ENCODE measurements at regions not wholly inside any gene's neighbourhood (a gene's known extent, or its start where the extent isn't known, plus 50 kb on each side); places are given as distances from the start of the nearest gene placed in this dataset.
"Not testable (repeated sequence)": the region's sequence is repeated elsewhere in the genome, so short reads cannot be mapped to it uniquely, and the experiment has no call there.

GRCh38 chr3:177452831-177453450 lies 255.7 kb upstream of the TBL1XR1 start:
- no peaks in the 10 kb centered on the region for H3K36me3 ChIP-seq (ENCODE audit: insufficient read depth in 1 of 2, low read depth in 1 of 2)
- no peaks in the 10 kb centered on the region for H3K27me3 ChIP-seq (ENCODE audit: insufficient read depth in 3 of 3, low read length in 2 of 3)
- 69 to 91% (median 78%) methylated on average over 6 of the region's 6 CpGs for WGBS, 3 donors
- no peaks in the 10 kb centered on the region for H3K4me1 ChIP-seq
- no peak for TF ChIP-seq CTCF (IDR thresholded peaks at IDR 0.05)
- ATAC-seq, result no peak
- no peak overlapping the region for H3K4me3 ChIP-seq
- no peak for DNase-seq
- H3K9me3 ChIP-seq, result no peaks in the 10 kb centered on the region
- H3K27ac ChIP-seq, result no peak overlapping the region
- intact Hi-C loops (cut with DNase I), result loop anchor here in 1 of 2 donors (5.0 kb wide), 1 partner anchor 91 kb away; no protein-coding TSS in a partner anchor

DNA sequence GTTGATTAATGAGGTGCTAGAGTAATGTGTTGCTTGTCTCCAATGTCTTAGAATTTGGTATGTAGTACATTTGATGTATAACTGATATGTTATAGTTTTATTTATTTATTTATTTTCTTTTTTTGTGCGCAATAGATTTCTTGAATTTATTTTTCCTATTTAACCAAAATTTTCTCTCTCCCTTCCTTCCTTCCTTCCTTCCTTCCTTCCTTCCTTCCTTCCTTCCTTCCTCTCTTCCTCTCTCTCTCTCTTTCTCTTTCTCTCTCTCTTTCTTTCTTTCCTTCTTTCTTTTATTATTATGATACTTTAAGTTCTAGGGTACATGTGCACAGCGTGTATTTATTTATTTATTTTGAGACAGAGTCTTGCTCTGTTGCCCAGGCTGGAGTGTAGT lies 256.2 kb upstream of the TBL1XR1 start:
- no peaks in the 10 kb centered on the region for H3K27me3 ChIP-seq (ENCODE audit: insufficient read depth in 3 of 3, low read length in 2 of 3)
- TF ChIP-seq CTCF (IDR thresholded peaks at IDR 0.05), result no peak
- WGBS, 3 donors, result 96 to 98% (median 96%) methylated on average over 2 of the region's 2 CpGs
- H3K27ac ChIP-seq, result no peak overlapping the region
- intact Hi-C loops (cut with DNase I), result loop anchor here in 1 of 2 donors (5.0 kb wide), 1 partner anchor 91 kb away; no protein-coding TSS in a partner anchor
- H3K36me3 ChIP-seq (ENCODE audit: insufficient read depth in 1 of 2, low read depth in 1 of 2), result no peaks in the 10 kb centered on the region
- no peaks in the 10 kb centered on the region for H3K9me3 ChIP-seq
- H3K4me3 ChIP-seq, result no peak overlapping the region
- ATAC-seq (no peak), DNase-seq (no peak)
- no peaks in the 10 kb centered on the region for H3K4me1 ChIP-seq

- H3K27ac ChIP-seq; H3K4me1 ChIP-seq; H3K4me3 ChIP-seq; H3K27me3 ChIP-seq (ENCODE audit: insufficient read depth in 3 of 3, low read length in 2 of 3); ATAC-seq; DNase-seq; intact Hi-C loops (cut with DNase I); H3K9me3 ChIP-seq; H3K36me3 ChIP-seq (ENCODE audit: insufficient read depth in 1 of 2, low read depth in 1 of 2): not testable (repeated sequence)
- WGBS, 3 donors, result 100% methylated on average over 1 of the region's 1 CpG
Observed at GRCh38 chr3:177457204-177457603, 259.9 kb upstream of the TBL1XR1 start.

- intact Hi-C loops (cut with DNase I), result no loop called here
- DNase-seq (no peak), ATAC-seq (peak; percentile 27 to 88 (median 59))
- peaks cover 5% of the 10 kb centered on the region for H3K4me1 ChIP-seq
- no peaks in the 10 kb centered on the region for H3K9me3 ChIP-seq
- WGBS, 3 donors, result 39 to 50% (median 47%) methylated on average over 2 of the region's 2 CpGs
- no peak overlapping the region for H3K4me3 ChIP-seq
- TF ChIP-seq CTCF (IDR thresholded peaks at IDR 0.05), result no peak
- no peaks in the 10 kb centered on the region for H3K36me3 ChIP-seq (ENCODE audit: insufficient read depth in 1 of 2, low read depth in 1 of 2)
- no peaks in the 10 kb centered on the region for H3K27me3 ChIP-seq (ENCODE audit: insufficient read depth in 3 of 3, low read length in 2 of 3)
- H3K27ac ChIP-seq, result no peak overlapping the region
Observed at GRCh38 chr3:177459401-177459800, 262.1 kb upstream of the TBL1XR1 start.

DNA sequence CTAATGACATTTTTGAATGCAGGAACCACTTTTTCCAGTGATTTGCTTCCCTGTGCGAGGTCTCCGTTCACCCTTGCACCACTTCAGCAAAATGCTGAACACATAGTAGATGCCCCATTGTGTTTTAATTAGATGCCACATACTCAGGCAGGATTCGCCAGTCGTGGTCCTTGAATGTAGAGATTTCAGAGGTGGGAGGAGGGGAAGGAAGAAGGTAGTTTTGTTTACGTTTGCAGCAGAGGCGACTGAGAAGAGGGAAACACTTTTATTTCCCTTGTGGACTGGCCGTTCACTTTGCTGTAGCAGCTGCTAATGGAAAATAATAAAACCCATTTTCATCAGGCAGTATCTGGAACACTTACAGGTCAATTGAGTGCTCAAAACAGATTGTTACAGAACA lies 262.8 kb upstream of the TBL1XR1 start:
- no peaks in the 10 kb centered on the region for H3K27me3 ChIP-seq (ENCODE audit: insufficient read depth in 3 of 3, low read length in 2 of 3)
- no peak for TF ChIP-seq CTCF (IDR thresholded peaks at IDR 0.05)
- H3K27ac ChIP-seq, result peak overlapping the region; percentile 27
- WGBS, 3 donors, result 26 to 37% (median 27%) methylated on average over 7 of the region's 7 CpGs
- peaks cover 12% of the 10 kb centered on the region for H3K4me1 ChIP-seq
- H3K4me3 ChIP-seq, result no peak overlapping the region
- ATAC-seq, result no peak
- no peaks in the 10 kb centered on the region for H3K9me3 ChIP-seq
- DNase-seq, result no peak
- no peaks in the 10 kb centered on the region for H3K36me3 ChIP-seq (ENCODE audit: insufficient read depth in 1 of 2, low read depth in 1 of 2)
- intact Hi-C loops (cut with DNase I), result no loop called here
